ENCODE measurements at regions not wholly inside any gene's neighbourhood (a gene's known extent, or its start where the extent isn't known, plus 50 kb on each side); places are given as distances from the start of the nearest gene placed in this dataset.

DNA sequence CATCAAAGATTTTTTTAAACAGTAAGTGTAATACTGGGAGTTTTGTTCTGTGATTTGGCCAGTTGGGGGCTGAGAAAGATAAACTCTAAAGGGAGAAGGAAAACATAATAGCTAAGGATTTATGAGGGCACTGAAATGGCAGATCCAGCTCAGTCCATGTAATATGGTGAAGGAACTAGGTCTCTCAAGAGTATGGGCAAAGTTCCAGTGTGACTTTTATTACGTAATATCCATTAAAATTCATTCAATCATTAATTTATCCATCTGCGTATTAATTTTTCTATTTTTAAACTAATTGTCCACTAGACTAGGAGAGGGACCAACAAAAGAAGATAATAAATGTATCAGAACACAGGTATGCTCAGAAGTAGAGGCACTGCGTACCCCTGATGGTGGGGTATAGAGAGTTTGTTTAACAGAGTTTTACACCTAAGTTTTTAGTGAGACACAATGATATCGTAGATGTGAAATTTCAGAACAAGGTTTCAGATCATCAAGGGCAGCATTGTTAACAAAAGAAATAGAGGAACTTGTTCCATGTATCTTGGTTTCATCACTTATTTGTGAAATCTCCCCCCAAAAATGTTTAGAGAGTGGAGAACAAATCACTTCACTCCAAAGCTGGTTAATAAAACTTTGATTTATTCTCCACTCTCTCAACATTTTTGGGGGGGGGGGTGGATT is 351.1 kb downstream of the GRXCR1 start:
- DNase-seq = no peak

DNA sequence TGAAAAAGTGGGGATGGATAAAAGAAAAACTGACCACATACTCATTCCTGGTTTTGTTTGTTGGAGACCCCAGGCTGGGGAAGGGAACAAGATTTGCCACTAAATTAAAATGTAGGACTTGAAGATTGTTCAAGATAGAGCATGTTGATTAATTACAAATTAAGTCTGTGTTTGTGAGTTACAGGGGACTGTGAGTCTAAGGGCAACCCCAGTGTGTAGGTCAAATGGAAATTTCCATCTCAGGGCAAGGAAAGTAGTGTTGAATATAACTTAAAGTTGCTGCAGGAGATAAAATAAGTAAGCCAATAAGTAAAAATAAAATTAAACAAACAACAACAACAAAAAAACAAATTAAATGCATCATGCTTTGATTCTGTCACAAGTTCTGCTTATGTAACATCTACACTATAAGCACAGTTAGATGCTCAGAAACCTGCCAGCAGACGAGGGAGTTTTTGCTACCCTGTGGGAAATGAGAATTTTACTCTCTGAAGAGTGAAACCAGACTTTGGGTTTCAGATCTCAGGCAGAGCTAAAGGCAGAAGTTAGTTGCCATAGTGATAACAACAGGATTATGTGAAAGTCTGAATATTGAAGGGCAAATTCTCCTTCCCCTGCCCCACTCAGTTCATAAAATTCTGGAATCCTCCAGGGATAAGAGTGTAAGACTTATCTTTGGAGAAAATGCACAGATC is 352.3 kb downstream of the GRXCR1 start:
- DNase-seq = no peak

GRCh38 chr4:43251841-43252240 is 359.3 kb downstream of the GRXCR1 start:
- no peak for DNase-seq

GRCh38 chr4:43253541-43253940 is 361.0 kb downstream of the GRXCR1 start:
- DNase-seq = no peak

GRCh38 chr4:43264730-43265129 is 372.2 kb downstream of the GRXCR1 start:
- DNase-seq = no peak

DNA sequence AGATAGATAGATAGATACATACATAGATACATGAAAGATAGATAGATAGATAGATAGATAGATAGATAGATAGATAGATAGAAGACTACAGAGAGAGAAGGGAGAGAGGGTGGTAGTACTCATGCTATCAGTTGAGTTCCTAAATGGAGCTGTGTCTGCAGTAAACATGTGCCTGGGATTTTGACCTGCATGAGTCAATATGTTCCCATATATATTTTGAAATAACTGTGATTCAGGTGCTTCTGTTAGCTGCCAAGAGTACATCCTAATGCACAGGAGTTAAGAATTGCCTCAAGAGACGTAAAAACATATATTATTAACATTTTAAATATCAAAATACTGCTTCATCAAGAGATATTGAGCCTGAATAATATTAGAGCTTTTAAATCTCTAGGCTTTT is 379.4 kb downstream of the GRXCR1 start:
- no peak for DNase-seq

- DNase-seq = no peak
These were observed 381.9 kb downstream of the GRXCR1 start for GRCh38 chr4:43274376-43274775.

DNA sequence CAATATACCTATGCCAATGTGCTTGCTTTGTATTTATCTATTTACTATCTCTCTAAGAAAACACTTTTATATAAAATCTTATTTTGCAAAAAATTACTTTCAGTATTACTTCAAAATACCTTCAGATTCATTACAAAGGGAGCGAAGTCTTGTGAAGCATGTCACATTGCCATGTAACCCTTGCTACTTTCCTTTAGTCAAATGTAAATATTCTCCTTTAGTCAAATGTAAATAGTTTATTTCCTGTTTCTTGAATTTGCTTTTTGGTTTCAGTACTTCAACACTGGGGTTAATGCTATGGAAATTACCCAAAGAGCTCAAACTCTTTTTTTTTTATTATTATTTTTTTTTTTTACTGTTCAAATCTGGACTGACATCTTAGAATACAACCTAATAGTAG is 383.3 kb downstream of the GRXCR1 start:
- no peak for DNase-seq

DNA sequence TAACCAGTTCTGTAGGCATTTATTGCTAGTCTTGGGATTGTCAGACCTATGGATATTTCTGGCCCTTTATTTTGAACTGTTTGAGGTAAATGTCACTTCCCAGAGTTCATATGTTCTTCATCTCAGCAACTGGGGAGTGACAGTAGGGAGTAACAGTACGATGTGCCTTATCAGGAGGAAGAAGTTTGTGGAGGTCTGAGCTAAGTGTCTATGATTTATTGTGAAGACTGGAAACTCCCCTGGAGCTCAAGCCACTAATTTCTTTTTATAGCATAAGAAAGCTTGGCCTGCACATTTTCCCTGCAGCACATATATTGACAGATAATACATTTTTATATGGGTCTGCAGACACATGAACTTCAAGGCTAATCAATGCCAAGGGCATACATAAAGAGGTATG is 383.8 kb downstream of the GRXCR1 start:
- DNase-seq = no peak

- no peak for DNase-seq
These were observed 384.5 kb downstream of the GRXCR1 start for GRCh38 chr4:43277003-43277402.

GRCh38 chr4:43282534-43282933 is 390.0 kb downstream of the GRXCR1 start:
- DNase-seq = no peak

DNA sequence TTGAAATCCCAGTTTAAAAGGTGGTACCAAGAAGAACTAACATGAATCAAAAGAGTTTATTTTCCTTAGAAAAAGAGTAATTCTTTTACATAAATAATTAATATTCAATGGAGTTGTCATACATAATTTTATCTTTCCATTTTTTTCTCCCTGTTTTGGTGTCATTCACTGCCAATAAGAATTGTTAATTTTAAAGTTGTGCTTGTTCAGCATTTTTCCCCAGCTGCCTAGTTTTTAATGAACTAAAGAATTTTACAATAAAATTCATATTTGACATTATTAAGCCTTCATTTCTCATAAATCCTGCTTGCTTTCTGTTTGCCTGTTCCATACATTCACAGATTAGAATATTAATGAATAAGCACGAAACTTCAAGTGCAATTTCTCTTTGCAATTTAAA is 393.6 kb downstream of the GRXCR1 start:
- no peak for DNase-seq

- DNase-seq = no peak
These were observed 404.5 kb downstream of the GRXCR1 start for GRCh38 chr4:43296946-43297528.

- DNase-seq = no peak
These were observed 424.3 kb downstream of the GRXCR1 start for GRCh38 chr4:43316813-43317212.

DNA sequence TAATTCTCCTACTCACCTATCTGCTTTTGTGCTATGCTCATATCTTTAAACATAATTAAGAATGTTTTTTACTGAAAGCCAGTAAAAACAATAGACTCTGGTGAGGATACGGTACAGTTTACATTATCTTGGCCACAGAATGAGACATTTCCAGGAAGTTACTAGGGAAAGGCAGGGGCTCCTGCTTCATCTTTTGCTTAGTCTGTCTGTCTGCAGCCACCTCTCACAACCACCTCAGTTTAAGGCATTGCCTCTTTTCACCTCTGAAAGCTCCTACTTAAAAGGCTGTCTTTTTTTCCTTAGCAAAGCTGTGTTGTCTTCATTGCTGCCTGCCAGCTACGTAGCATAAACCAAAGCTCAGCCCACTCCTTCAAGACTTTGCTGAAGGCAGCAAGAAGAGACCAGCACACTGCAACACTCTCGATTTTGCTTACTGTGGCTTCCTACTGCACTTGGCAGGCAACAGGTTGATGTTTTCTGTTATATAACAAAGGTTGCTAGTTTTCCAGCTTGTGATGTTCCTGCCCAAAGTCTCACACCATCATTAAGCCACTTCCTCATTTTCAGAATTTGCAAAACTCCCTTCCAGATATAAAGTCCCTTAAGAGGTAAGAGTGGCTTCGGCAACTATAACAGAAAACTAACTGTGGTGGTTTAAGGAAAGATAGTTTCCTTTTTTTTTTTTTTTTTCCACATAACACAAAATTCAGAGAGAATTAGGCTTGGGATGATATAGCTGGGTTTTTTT is 432.9 kb downstream of the GRXCR1 start:
- no peak for DNase-seq

- no peak for DNase-seq
These were observed 437.8 kb downstream of the GRXCR1 start for GRCh38 chr4:43330288-43330687.

DNA sequence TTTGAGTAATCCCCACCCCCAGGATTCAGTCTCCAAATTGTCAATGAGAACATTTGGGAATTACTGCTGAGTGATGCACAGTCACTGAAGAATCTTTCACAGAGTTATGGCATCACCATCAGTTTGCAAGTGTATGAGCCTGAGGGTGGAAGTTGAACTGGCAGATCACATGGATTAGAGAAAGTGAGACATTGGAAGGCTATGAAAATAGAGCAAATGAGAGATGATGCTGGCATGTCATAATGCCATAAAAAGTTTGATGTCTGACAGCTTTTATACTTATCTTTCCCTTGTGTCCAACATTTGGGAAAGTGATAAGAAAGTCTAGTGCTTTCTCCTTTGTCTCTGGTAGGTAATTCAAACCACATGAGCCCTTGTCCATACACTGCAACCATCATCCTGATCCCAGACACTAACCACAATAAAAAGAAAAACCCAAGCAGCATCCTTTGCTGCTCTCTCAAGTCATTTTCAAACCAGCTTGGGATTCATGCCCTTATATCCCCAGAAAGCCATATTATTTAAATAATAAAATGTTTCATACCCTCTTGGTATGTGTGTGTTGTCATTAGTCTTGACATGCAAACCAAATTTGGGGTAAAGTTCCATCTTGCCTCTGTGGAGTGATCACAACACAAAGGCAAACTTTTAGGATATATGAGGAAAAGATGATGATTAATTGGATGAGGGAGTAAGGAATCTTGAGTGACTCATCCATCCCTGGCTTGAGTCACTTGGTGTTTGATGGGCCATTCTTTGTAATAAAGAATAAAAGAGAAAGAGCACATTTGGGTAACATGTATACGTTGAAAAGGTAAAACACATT is 438.9 kb downstream of the GRXCR1 start:
- no peak for DNase-seq

- DNase-seq = no peak
These were observed 439.5 kb downstream of the GRXCR1 start for GRCh38 chr4:43332052-43332425.

DNA sequence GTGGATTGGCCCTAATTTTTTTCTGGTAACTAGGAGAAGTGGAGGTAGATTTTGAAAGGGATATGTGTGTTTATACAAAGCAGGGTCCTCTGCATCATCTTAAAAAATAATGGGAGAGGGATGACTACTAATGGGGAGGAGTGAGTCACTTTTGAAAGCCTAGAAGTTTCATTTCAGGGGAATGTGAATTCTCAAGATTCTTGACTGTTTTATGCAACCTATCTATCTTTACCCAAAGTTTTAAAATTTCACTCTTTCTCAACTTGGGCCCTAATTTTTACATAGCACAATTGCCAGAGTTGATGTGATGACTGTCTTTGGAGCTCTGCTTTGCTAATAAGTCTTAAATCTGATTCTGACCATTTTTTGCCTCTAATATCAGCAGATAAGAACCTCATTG is 445.2 kb downstream of the GRXCR1 start:
- DNase-seq = no peak

- no peak for DNase-seq
These were observed 446.9 kb downstream of the GRXCR1 start for GRCh38 chr4:43339435-43339834.

GRCh38 chr4:43341741-43342140 is 449.2 kb downstream of the GRXCR1 start:
- no peak for DNase-seq

- no peak for DNase-seq
These were observed 450.8 kb downstream of the GRXCR1 start for GRCh38 chr4:43343298-43343697.
